AG09309 (cell line): ENCODE measurements at regions not wholly inside any gene's neighbourhood (a gene's known extent, or its start where the extent isn't known, plus 50 kb on each side); places are given as distances from the start of the nearest gene placed in this dataset.
"Not testable (repeated sequence)": the region's sequence is repeated elsewhere in the genome, so short reads cannot be mapped to it uniquely, and the experiment has no call there.

Experiments used
- DNase-seq: peaks from one replicate; pipeline ENCODE4 v3.0.0-alpha.2; 2010; ENCODE audit warnings: low read depth
- H3K4me3 ChIP-seq: 2 replicates; pipeline ENCODE4 v1.5.1; 2011; ENCODE audit warnings: mild to moderate bottlenecking, low read depth, low read length, moderate library complexity; ENCODE audit not compliant: control insufficient read depth
- TF ChIP-seq, protein P1 (sequence below): IDR thresholded peaks from 2 replicates; pipeline ENCODE4 v1.5.1; 2011; ENCODE audit warnings: mild to moderate bottlenecking, low read depth, low read length, inconsistent platforms; ENCODE audit not compliant: insufficient read depth, control insufficient read depth; ENCODE audit errors: missing control alignments

DNA sequence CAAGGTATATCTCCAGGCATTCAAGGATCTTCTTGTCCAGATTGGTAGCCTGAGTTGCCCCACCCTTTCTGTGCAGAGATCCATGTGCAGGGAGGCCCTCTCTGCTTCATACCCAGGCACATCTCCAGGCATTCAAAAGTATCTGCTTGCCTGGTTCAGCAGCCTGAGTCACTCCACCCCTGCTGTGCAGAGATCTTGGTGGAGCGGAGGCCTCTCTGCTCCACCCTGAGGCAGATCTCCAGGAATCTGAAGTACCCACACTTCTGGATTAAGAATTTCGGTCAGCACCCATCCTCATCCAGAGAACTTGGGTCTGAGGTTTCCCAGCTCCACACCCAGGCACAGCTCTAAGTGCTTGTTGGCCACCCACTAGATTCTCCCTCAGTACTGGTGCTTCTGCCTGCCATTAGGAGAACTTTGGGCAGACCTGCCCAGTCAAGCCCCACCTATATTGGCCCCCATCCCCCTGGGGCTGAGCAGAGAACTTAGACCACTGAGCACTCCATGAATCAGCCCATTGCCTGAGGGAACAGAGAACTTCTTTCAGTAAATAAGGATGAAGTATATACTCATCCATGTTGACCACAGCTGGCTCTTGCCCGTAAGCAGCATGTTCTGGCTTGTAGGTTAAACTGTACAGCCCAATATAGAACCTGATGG, 199.5 kb upstream of the ZCCHC13 start:
- no peak overlapping the region for H3K4me3 ChIP-seq
- TF ChIP-seq, protein P1, sequence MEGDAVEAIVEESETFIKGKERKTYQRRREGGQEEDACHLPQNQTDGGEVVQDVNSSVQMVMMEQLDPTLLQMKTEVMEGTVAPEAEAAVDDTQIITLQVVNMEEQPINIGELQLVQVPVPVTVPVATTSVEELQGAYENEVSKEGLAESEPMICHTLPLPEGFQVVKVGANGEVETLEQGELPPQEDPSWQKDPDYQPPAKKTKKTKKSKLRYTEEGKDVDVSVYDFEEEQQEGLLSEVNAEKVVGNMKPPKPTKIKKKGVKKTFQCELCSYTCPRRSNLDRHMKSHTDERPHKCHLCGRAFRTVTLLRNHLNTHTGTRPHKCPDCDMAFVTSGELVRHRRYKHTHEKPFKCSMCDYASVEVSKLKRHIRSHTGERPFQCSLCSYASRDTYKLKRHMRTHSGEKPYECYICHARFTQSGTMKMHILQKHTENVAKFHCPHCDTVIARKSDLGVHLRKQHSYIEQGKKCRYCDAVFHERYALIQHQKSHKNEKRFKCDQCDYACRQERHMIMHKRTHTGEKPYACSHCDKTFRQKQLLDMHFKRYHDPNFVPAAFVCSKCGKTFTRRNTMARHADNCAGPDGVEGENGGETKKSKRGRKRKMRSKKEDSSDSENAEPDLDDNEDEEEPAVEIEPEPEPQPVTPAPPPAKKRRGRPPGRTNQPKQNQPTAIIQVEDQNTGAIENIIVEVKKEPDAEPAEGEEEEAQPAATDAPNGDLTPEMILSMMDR = no peak
- DNase-seq = peak; percentile 33

- DNase-seq, H3K4me3 ChIP-seq: not testable (repeated sequence)
These were observed 205.6 kb upstream of the ZCCHC13 start for GRCh38 chrX:74098407-74098806.

- TF ChIP-seq, protein P1 = no peak
- H3K4me3 ChIP-seq = no peak overlapping the region
- DNase-seq = no peak
These were observed 213.9 kb upstream of the ZCCHC13 start for GRCh38 chrX:74090049-74090448.

DNA sequence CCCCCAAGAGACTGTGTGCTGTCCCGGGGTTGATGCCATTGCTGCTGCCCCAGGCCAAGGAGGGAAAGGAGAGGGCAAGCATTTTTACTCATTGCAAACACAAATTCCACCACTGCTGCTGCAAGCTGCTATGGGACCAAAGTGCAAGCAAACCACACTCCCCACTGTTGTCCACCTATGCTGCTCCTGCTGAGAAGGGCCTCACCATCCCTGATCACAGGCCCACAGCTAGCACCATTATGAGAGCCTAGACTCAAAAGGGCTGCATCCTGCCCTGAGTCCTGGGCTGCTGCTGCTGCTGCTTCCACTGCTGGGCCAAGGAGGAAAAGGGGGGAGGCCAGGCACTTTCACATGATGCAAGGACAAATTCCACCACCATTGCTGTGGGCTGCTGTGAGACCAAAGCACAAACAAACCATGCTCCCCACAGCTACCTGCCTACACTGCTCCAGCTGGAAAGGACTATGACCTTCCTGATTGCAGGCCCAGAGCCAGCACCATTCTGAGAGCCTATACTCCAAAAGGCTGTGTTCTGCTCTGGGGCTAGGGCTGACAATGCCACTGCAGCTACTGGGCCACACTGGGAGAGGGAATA, 218.2 kb upstream of the ZCCHC13 start:
- no peak overlapping the region for H3K4me3 ChIP-seq
- TF ChIP-seq, protein P1 = no peak
- DNase-seq = no peak

DNA sequence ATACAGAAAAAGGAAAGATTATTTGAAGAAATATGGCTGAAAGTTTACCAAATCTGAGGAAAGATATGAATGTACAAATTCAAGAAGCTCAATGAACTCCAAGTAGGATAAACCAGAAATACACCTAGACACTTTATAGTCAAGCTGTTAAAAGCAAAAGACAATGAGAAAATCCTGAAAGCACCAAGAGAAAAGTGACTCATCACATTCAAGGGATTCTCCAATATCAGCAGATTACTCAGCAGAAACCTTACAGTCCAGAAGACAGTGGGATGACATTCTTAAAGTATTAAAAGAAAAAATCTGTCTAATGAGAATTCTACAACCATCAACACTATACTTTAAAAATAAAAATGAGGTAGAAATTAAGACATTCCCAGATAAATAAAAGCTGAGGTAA, 223.8 kb upstream of the ZCCHC13 start:
- no peak overlapping the region for H3K4me3 ChIP-seq
- DNase-seq = no peak
- TF ChIP-seq, protein P1 = no peak

DNA sequence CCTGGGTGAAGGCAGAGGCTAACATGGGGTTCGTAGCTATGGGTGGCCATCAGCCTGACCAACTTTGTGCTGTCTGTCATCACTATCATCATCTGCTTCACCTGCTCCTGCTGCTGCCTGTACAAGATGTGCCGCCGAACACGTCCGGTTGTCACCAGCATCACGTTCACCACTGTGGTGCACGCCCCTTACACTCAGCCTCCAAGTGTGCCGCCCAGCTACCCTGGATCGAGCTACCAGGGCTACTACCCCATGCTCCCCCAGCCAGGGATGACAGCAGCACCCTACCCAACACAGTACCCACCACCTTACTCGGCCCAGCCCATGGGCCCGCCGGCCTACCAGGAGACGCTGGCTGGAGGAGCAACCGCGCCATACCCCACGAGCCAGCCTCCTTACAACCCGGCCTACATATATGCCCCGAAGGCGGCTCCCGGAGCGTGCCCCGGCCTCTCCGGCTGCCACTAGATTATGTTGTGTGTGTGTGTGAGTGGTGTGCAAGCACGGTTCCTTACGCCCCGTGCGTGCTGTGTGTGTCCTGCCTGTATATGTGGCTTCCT, 213.4 kb upstream of the XIST start:
- H3K4me3 ChIP-seq = no peak overlapping the region
- no peak for DNase-seq
- TF ChIP-seq, protein P1 = no peak

- DNase-seq = no peak
- TF ChIP-seq, protein P1 = no peak
- no peak overlapping the region for H3K4me3 ChIP-seq
These were observed 211.1 kb upstream of the XIST start for GRCh38 chrX:74063426-74064155.
